ENCODE measurements at regions not wholly inside any gene's neighbourhood (a gene's known extent, or its start where the extent isn't known, plus 50 kb on each side); places are given as distances from the start of the nearest gene placed in this dataset.

DNA sequence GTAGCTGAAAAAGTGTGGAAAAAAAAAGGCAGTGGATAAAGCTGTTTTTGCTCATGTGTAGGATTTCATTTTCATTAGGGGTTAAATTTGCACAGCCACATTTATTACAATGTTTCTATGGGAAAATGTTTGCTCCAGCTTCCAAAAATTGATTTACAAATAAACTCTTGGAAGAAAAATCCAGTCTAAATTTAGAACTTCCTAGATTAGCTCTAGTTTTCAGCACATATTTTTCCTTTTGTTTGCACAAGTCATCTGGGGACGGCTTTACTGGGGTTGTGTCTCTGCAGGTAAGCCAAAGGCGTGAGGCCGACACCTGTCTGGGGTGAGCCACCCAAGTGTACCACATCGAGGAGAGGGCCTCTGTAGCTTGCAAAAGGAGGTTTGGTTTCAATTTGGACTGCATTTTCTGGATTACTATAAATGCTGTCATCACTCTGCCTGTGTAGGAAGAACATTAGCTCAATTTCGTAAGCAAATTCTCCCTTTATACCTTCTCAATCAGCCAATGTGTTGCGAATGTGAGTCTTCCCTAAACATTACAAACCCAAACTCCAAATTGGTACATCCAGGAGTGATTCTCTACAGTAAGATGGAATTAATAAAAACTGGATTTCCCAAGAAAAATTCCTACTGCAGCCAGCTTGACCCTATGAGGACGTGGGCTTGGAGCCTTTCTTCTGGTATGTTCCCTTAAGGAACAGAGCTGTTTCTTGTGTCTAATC, 89.5 kb upstream of the ZNF438 start:
- no peak overlapping the region for H2AFZ ChIP-seq (ENCODE audit: low read length)
- H3K27me3 ChIP-seq (ENCODE audit: control insufficient read depth in 1 of 2, insufficient read depth in 2 of 2, low read length in 2 of 2): peaks cover 0 to 2% of the 10 kb centered on the region in 2 experiments; a peak in 1 of 5 replicates
- intact Hi-C loops (cut with micrococcal nuclease; ENCODE audit: unreplicated experiment) (no loop called here), in situ Hi-C loops (cut with HindIII; ENCODE audit: extremely low pct_ligation_motif_present, low pct_unique_long_range_greater_than_20kb) (no loop called here)
- H3K36me3 ChIP-seq (replicated peaks in 1 of 2; ENCODE audit: control insufficient read depth in 1 of 2, insufficient read depth in 2 of 2, low read length in 2 of 2): no peaks in the 10 kb centered on the region
- H3K27ac ChIP-seq (ENCODE audit: extremely low read length, insufficient read depth, low read length): no peak overlapping the region
- H3K4me3 ChIP-seq (replicated peaks in 1 of 3; ENCODE audit: insufficient read depth in 1 of 3, low read depth in 2 of 3, low read length in 3 of 3): no peak overlapping the region
- ChIA-PET CTCF (ENCODE audit: low intra/inter-chr PET ratio, low total read pairs) (no interaction called here), POLR2A (no interaction called here)
- H3K4me1 ChIP-seq (ENCODE audit: insufficient read depth, low read length): no peaks in the 10 kb centered on the region
- no peak overlapping the region for H3K9ac ChIP-seq (ENCODE audit: insufficient read depth, low read depth, low read length)
- no peaks in the 10 kb centered on the region for H4K20me1 ChIP-seq (ENCODE audit: insufficient read depth, low read length)
- H3K79me2 ChIP-seq (ENCODE audit: insufficient read depth, low read length): no peaks in the 10 kb centered on the region
- no peaks in the 10 kb centered on the region for H3K9me3 ChIP-seq (ENCODE audit: low read length)
- DNase-seq (ENCODE audit: low spot score) (no peak), FAIRE-seq (no peak), ATAC-seq (no peak)
- no TSS peak for BruUV-seq (replicated peaks)
- no peak overlapping the region for H3K4me2 ChIP-seq (ENCODE audit: low read depth, low read length)
- 32% methylated on average over 7 of the region's 7 CpGs for WGBS (ENCODE audit: low lambda C conversion rate)
- no peak for TF ChIP-seq DNMT3B (CRISPR knock-in tag; conservative IDR thresholded peaks at IDR 0.05)
- TF ChIP-seq NR2F6 (IDR thresholded peaks at IDR 0.05): no peak
- no peak for TF ChIP-seq NR2F6 (CRISPR knock-in tag; IDR thresholded peaks at IDR 0.05)

GRCh38 chr10:31121757-31122577, 90.3 kb upstream of the ZNF438 start:
- no peak for DNase-seq (ENCODE audit: low spot score)
- no peak for FAIRE-seq
- TF ChIP-seq RFX1 (IDR thresholded peaks at IDR 0.05): peak; percentile 5; the same call in 1 of the 2 replicates
- TF ChIP-seq ZZZ3 (CRISPR knock-in tag; IDR thresholded peaks at IDR 0.05; ENCODE audit: borderline replicate concordance): no peak
- no TSS peak for BruUV-seq (replicated peaks)
- no peak for ATAC-seq
- Histone ChIP-seq H3K27ac (ENCODE audit: extremely low read length, insufficient read depth, low read length) (no peak overlapping the region), H3K9me3 (ENCODE audit: low read length) (no peaks in the 10 kb centered on the region), H3K4me1 (ENCODE audit: insufficient read depth, low read length) (no peaks in the 10 kb centered on the region), H3K36me3 (replicated peaks in 1 of 2; ENCODE audit: control insufficient read depth in 1 of 2, insufficient read depth in 2 of 2, low read length in 2 of 2) (no peaks in the 10 kb centered on the region), H3K79me2 (ENCODE audit: insufficient read depth, low read length) (no peaks in the 10 kb centered on the region), H3K27me3 (ENCODE audit: control insufficient read depth in 1 of 2, insufficient read depth in 2 of 2, low read length in 2 of 2) (peaks cover 0 to 2% of the 10 kb centered on the region in 2 experiments; a peak in 1 of 5 replicates), H3K9ac (ENCODE audit: insufficient read depth, low read depth, low read length) (no peak overlapping the region), H2AFZ (ENCODE audit: low read length) (no peak overlapping the region), H4K20me1 (ENCODE audit: insufficient read depth, low read length) (no peaks in the 10 kb centered on the region), H3K4me2 (ENCODE audit: low read depth, low read length) (no peak overlapping the region), H3K4me3 (replicated peaks in 1 of 3; ENCODE audit: insufficient read depth in 1 of 3, low read depth in 2 of 3, low read length in 3 of 3) (no peak overlapping the region)
- ChIA-PET CTCF (ENCODE audit: low intra/inter-chr PET ratio, low total read pairs) (no interaction called here), POLR2A (no interaction called here)
- in situ Hi-C loops (cut with HindIII; ENCODE audit: extremely low pct_ligation_motif_present, low pct_unique_long_range_greater_than_20kb) (no loop called here), intact Hi-C loops (cut with micrococcal nuclease; ENCODE audit: unreplicated experiment) (loop anchor here (1.0 kb wide), 1 partner anchor 31 kb away; no protein-coding TSS in a partner anchor)
- WGBS (ENCODE audit: low lambda C conversion rate): 19% methylated on average over 3 of the region's 3 CpGs
